Fibroblast of mammary gland (primary cell): ENCODE measurements at regions not wholly inside any gene's neighbourhood (a gene's known extent, or its start where the extent isn't known, plus 50 kb on each side); places are given as distances from the start of the nearest gene placed in this dataset.

Experiments used
- DNase-seq: peaks from one replicate; pipeline ENCODE4 v3.0.0-alpha.2; 2010; ENCODE audit warnings: low read depth
- H3K4me3 ChIP-seq: 2 replicates; pipeline ENCODE4 v1.5.1; 2011; ENCODE audit warnings: low read depth, mild to moderate bottlenecking, low read length, moderate library complexity; ENCODE audit not compliant: control insufficient read depth
- CTCF ChIP-seq: conservative IDR thresholded peaks from 2 replicates; pipeline ENCODE4 v1.5.1; 2011; ENCODE audit warnings: low read depth, low read length, inconsistent platforms; ENCODE audit not compliant: control insufficient read depth, insufficient read depth

DNA sequence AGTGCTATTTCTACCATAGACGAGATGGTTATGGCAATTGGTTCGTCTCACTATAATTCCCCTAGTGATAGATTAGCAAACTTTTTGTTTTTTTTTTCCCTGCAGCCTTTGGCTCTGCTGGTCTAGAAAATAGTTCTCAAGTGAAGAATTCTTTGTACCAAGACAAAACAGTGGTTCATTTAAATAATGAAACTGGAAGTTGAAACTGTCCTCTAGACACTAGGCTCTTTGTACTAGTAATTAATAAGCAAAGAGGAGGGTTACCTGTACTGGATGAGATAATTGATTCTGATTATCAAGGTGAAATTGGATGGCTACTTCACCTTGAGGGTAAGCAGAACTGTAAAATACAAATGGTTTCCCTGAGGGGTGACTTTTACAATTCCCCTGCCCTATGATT lies 156.9 kb upstream of the DCC start:
- DNase-seq: no peak
- no peak overlapping the region for H3K4me3 ChIP-seq
- TF ChIP-seq CTCF: no peak

DNA sequence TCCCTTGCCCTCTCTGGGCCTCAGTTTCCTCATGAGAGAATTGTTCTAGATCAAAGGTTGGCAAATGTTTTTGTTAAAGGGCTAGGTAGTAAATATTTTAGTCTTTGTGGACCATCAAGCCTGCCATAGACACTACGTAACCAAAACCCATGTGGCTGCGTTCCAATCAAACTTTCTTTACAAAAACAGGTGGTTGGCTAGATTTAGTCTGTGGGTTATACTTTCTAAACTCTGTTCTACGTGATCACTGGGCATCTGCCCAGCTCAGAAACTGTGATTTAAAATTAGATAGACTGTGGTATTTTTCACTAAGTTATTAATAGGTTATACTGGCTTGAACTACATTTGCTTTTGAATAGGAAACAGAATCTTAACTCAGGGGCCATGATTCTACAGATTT lies 149.8 kb upstream of the DCC start:
- no peak for TF ChIP-seq CTCF
- no peak overlapping the region for H3K4me3 ChIP-seq
- DNase-seq: no peak

DNA sequence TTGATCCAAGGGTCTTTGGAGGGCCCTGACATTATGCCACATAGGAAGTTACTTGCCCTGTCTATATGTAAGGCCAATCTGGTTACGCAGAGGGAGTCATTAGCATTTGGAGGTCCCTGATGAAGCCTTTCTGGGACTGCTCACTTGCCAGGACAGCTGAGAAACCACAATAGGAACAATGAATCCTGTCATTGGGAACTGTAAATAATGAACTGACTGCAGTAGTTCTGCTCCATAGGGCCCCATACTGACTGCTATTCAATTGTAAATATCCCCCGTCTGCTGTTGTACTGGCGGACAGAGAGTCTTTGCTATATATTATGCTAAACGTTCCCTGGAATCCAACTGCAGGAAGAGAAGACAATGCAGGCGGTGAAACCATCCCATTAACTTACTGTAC lies 149.4 kb upstream of the DCC start:
- no peak overlapping the region for H3K4me3 ChIP-seq
- no peak for TF ChIP-seq CTCF
- DNase-seq: no peak

GRCh38 chr18:52200406-52200805 lies 139.6 kb upstream of the DCC start:
- no peak for TF ChIP-seq CTCF
- no peak for DNase-seq
- no peak overlapping the region for H3K4me3 ChIP-seq

- H3K4me3 ChIP-seq: no peak overlapping the region
- DNase-seq: no peak
- no peak for TF ChIP-seq CTCF
Observed at GRCh38 chr18:52200921-52201663, 138.9 kb upstream of the DCC start.

DNA sequence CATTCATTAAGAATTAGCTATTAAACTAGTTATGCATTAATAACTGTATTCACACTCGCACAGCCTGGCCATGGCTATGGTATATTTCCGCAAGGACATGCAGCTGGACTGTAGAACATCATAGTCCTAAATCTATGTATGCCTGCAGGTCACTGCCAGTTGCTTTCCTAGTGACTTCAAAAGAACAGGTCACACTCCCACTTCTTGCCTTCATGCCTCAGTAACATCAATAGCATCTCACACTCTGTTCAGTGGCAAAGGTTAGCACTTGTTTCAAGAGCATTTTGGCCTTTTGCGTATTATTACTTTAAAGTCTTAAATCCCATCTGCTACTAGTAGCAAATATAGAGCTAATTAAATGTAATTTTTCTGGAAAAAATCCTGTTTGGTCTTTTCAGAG lies 131.4 kb upstream of the DCC start:
- TF ChIP-seq CTCF: no peak
- H3K4me3 ChIP-seq: no peak overlapping the region
- no peak for DNase-seq

DNA sequence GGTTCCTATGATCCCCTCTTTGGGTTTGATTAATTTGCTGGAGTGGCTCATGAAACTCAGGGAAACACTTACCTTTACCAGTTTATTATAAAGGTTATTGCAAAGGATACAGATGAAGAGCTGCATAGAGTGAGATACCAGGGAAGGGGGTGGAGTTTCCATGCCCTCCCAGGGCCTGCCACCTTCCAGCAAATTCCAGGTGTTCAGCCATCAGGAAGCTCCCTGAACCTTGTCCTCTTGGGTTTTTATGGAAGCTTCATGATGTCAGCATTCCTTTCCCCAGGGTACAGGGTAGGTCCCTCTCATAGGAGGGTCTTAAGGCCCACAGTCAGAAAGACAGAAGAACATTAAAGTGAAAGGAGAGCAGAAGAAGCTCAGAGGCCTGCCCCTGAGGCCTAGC lies 123.9 kb upstream of the DCC start:
- TF ChIP-seq CTCF: no peak
- no peak for DNase-seq
- H3K4me3 ChIP-seq: no peak overlapping the region
